GM23338 (cell line): ENCODE measurements at regions not wholly inside any gene's neighbourhood (a gene's known extent, or its start where the extent isn't known, plus 50 kb on each side); places are given as distances from the start of the nearest gene placed in this dataset.

Source experiments
- ATAC-seq: fragments of 200-7000 bp; cut with Tn5 transposase; 3 replicates; pipeline ENCODE4 v1.9.1; 2020
- DNase-seq: peaks from one replicate; pipeline ENCODE4 v3.0.0-alpha.2; 2015; ENCODE audit warnings: low spot score
- H2AFZ ChIP-seq: fragments of 200-600 bp; sonication (generic); 2 replicates; pipeline ENCODE4 v1.8.0; 2016; ENCODE audit warnings: antibody characterized with exemption, mild to moderate bottlenecking, moderate library complexity
- H3F3A ChIP-seq: fragments of 200-600 bp; sonication (generic); replicated peaks from 2 replicates; pipeline ENCODE4 v1.8.0; 2017; ENCODE audit warnings: antibody characterized with exemption, mixed run types, low read depth
- H3K27ac ChIP-seq: fragments of 200-600 bp; sonication (generic); 2 replicates; pipeline ENCODE4 v1.6.1; 2016; ENCODE audit warnings: low read depth
- H3K27me3 ChIP-seq: fragments of 200-600 bp; sonication (generic); 2 replicates; pipeline ENCODE4 v1.8.0; 2016; ENCODE audit warnings: mild to moderate bottlenecking, mixed run types, moderate library complexity; ENCODE audit not compliant: insufficient read depth
- H3K36me3 ChIP-seq: fragments of 200-600 bp; sonication (generic); 2 replicates; pipeline ENCODE4 v1.8.0; 2016; ENCODE audit warnings: mild to moderate bottlenecking; ENCODE audit not compliant: insufficient read depth
- H3K4me1 ChIP-seq: fragments of 200-600 bp; sonication (generic); 2 replicates; pipeline ENCODE4 v1.8.0; 2016; ENCODE audit warnings: mild to moderate bottlenecking, moderate library complexity; ENCODE audit not compliant: insufficient read depth
- H3K4me2 ChIP-seq: fragments of 200-600 bp; sonication (generic); 2 replicates; pipeline ENCODE4 v1.7.1; 2017; ENCODE audit warnings: mixed run types
- H3K4me3 ChIP-seq: fragments of 200-600 bp; sonication (generic); 2 replicates; pipeline ENCODE4 v1.6.1; 2016; ENCODE audit warnings: mixed run types
- H3K79me2 ChIP-seq: fragments of 200-600 bp; sonication (generic); replicated peaks from 2 replicates; pipeline ENCODE4 v1.8.0; 2017; ENCODE audit warnings: mild to moderate bottlenecking; ENCODE audit not compliant: insufficient read depth
- H3K9me2 ChIP-seq: fragments of 200-600 bp; sonication (generic); 2 replicates; pipeline ENCODE4 v1.8.0; 2017; ENCODE audit not compliant: insufficient read depth
- H4K20me1 ChIP-seq: fragments of 200-600 bp; sonication (generic); replicated peaks from 2 replicates; pipeline ENCODE4 v1.8.0; 2017; ENCODE audit warnings: mild to moderate bottlenecking; ENCODE audit not compliant: insufficient read depth
- H3K27ac Mint-ChIP-seq: 2 replicates; pipeline ENCODE4 v1.8.0; 2020; ENCODE audit warnings: inconsistent platforms, mild to moderate bottlenecking, moderate library complexity, mixed read lengths
- H3K27me3 Mint-ChIP-seq: 3 replicates; pipeline ENCODE4 v1.8.0; 2022; ENCODE audit warnings: low read depth, mild to moderate bottlenecking, moderate library complexity, mixed read lengths, inconsistent platforms; ENCODE audit not compliant: insufficient read depth, poor library complexity
- H3K36me3 Mint-ChIP-seq: 3 replicates; pipeline ENCODE4 v1.8.0; 2021; ENCODE audit warnings: low read depth, mild to moderate bottlenecking, inconsistent platforms, moderate library complexity, mixed read lengths
- H3K4me1 Mint-ChIP-seq: 3 replicates; pipeline ENCODE4 v1.8.0; 2020; ENCODE audit warnings: mild to moderate bottlenecking, inconsistent platforms, mixed read lengths
- H3K4me3 Mint-ChIP-seq: 3 replicates; pipeline ENCODE4 v1.8.0; 2021; ENCODE audit warnings: moderate library complexity, mild to moderate bottlenecking, inconsistent platforms, mixed read lengths
- H3K9me3 Mint-ChIP-seq: 3 replicates; pipeline ENCODE4 v1.8.0; 2020; ENCODE audit warnings: moderate library complexity, mild to moderate bottlenecking, inconsistent platforms, mixed read lengths
- CREB1 ChIP-seq: fragments of 250-450 bp; sonication (Bioruptor Pico); IDR thresholded peaks from 2 replicates; pipeline ENCODE4 v1.5.0; 2020; ENCODE audit warnings: low read depth, mild to moderate bottlenecking, moderate library complexity
- EZH2phosphoT487 ChIP-seq: fragments of 200-600 bp; sonication (generic); IDR thresholded peaks from one replicate; pipeline ENCODE4 v1.8.1; 2018; ENCODE audit warnings: antibody characterized with exemption; ENCODE audit not compliant: unreplicated experiment
- JUNB ChIP-seq: IDR thresholded peaks from one replicate; pipeline ENCODE4 v1.6.1; 2016; ENCODE audit warnings: antibody characterized with exemption; ENCODE audit not compliant: unreplicated experiment
- NANOG ChIP-seq: IDR thresholded peaks from 2 replicates; pipeline ENCODE4 v1.6.1; 2016; ENCODE audit warnings: antibody characterized with exemption, borderline replicate concordance
- POLR2AphosphoS5 ChIP-seq: IDR thresholded peaks from 2 replicates; pipeline ENCODE4 v1.6.1; 2016; ENCODE audit warnings: antibody characterized with exemption, low read depth
- STAT1 ChIP-seq: IDR thresholded peaks from one replicate; pipeline ENCODE4 v1.6.1; 2016; ENCODE audit warnings: antibody characterized with exemption; ENCODE audit not compliant: unreplicated experiment
- ZNF114 ChIP-seq: fragments of 250-450 bp; sonication (Bioruptor Pico); IDR thresholded peaks from 2 replicates; pipeline ENCODE4 v1.5.0; 2020; ENCODE audit warnings: mild to moderate bottlenecking, moderate library complexity
- TF ChIP-seq, protein P1 (sequence below): IDR thresholded peaks from 2 replicates; pipeline ENCODE4 v1.6.1; 2016; ENCODE audit warnings: antibody characterized with exemption
- TF ChIP-seq, protein P2 (sequence below): IDR thresholded peaks from one replicate; pipeline ENCODE4 v1.6.1; 2018; ENCODE audit warnings: antibody characterized with exemption; ENCODE audit not compliant: unreplicated experiment
- TF ChIP-seq, protein P3 (sequence below), 2 experiments: fragments of 200-600 bp in 1 of 2; sonication (generic) in 1 of 2; conservative IDR thresholded peaks; 2 replicates each; pipeline versions ENCODE4 v1.5.1 to v1.6.1; 2016 to 2017; ENCODE audit warnings: antibody characterized with exemption in 2 of 2, low read depth in 2 of 2, mild to moderate bottlenecking in 2 of 2, moderate library complexity in 1 of 2

DNA sequence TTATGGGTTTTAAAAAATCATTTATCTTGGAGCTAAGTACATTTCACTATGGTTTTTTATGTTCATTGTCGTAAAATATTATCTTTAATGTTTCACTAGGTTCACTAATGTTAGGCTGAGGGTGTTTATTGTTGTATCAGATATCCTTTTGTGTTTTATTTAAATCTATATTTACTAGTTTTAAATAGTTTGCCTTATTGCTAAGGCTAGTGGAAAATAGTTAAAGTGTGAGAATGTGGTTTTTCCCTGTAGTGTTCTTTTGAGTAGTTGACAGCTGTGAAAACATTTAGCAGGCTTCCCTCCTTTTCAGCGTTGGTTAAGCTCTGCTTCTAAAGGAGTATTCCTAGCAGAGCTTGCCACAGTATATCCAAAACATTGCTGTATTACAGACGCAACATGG lies 139.0 kb downstream of the TM9SF2 start (continued):
- TF ChIP-seq, protein P1, sequence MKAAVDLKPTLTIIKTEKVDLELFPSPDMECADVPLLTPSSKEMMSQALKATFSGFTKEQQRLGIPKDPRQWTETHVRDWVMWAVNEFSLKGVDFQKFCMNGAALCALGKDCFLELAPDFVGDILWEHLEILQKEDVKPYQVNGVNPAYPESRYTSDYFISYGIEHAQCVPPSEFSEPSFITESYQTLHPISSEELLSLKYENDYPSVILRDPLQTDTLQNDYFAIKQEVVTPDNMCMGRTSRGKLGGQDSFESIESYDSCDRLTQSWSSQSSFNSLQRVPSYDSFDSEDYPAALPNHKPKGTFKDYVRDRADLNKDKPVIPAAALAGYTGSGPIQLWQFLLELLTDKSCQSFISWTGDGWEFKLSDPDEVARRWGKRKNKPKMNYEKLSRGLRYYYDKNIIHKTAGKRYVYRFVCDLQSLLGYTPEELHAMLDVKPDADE: no peak
- no peak for TF ChIP-seq ZNF114 (CRISPR knock-in tag)
- TF ChIP-seq NANOG: no peak
- TF ChIP-seq, protein P2, sequence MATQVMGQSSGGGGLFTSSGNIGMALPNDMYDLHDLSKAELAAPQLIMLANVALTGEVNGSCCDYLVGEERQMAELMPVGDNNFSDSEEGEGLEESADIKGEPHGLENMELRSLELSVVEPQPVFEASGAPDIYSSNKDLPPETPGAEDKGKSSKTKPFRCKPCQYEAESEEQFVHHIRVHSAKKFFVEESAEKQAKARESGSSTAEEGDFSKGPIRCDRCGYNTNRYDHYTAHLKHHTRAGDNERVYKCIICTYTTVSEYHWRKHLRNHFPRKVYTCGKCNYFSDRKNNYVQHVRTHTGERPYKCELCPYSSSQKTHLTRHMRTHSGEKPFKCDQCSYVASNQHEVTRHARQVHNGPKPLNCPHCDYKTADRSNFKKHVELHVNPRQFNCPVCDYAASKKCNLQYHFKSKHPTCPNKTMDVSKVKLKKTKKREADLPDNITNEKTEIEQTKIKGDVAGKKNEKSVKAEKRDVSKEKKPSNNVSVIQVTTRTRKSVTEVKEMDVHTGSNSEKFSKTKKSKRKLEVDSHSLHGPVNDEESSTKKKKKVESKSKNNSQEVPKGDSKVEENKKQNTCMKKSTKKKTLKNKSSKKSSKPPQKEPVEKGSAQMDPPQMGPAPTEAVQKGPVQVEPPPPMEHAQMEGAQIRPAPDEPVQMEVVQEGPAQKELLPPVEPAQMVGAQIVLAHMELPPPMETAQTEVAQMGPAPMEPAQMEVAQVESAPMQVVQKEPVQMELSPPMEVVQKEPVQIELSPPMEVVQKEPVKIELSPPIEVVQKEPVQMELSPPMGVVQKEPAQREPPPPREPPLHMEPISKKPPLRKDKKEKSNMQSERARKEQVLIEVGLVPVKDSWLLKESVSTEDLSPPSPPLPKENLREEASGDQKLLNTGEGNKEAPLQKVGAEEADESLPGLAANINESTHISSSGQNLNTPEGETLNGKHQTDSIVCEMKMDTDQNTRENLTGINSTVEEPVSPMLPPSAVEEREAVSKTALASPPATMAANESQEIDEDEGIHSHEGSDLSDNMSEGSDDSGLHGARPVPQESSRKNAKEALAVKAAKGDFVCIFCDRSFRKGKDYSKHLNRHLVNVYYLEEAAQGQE: no peak
- TF ChIP-seq STAT1: no peak
- TF ChIP-seq, protein P3, sequence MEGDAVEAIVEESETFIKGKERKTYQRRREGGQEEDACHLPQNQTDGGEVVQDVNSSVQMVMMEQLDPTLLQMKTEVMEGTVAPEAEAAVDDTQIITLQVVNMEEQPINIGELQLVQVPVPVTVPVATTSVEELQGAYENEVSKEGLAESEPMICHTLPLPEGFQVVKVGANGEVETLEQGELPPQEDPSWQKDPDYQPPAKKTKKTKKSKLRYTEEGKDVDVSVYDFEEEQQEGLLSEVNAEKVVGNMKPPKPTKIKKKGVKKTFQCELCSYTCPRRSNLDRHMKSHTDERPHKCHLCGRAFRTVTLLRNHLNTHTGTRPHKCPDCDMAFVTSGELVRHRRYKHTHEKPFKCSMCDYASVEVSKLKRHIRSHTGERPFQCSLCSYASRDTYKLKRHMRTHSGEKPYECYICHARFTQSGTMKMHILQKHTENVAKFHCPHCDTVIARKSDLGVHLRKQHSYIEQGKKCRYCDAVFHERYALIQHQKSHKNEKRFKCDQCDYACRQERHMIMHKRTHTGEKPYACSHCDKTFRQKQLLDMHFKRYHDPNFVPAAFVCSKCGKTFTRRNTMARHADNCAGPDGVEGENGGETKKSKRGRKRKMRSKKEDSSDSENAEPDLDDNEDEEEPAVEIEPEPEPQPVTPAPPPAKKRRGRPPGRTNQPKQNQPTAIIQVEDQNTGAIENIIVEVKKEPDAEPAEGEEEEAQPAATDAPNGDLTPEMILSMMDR (conservative IDR thresholded peaks at IDR 0.05; ENCODE audit: low read depth in 2 of 2): no peak
- no peak for TF ChIP-seq POLR2AphosphoS5
- TF ChIP-seq CREB1 (CRISPR knock-in tag): no peak

DNA sequence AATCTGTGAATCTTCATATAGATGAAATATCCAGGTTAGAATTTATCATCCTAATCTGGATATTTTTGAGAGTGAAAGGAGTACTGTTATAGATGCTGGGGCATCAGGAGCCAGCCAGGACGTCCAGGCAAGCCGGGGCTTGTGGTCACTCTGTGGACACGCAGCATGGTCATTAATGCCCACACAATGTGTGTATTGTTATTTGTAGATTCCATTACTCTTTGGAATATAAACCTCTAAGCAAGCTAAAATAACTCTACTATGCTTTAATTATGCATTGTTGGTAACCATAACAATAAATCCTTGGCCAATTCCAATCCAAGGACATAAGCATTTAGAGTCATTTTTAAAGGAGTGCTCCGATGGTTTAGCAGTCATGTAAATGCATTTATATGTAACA lies 137.9 kb downstream of the TM9SF2 start:
- no peak overlapping the region for H3K4me2 ChIP-seq
- no peak overlapping the region for H3K4me3 ChIP-seq
- 0 out of 2 replicates have a peak, but pooled peaks cover 4% of the 10 kb centered on the region for H3F3A ChIP-seq
- no peak overlapping the region for H3K27ac ChIP-seq
- no peaks in the 10 kb centered on the region for H3K27me3 ChIP-seq
- Mint-ChIP-seq H3K27me3 (peaks cover 7% of the 10 kb centered on the region), H3K36me3 (no peaks in the 10 kb centered on the region), H3K27ac (no peak overlapping the region), H3K4me1 (peaks cover 6% of the 10 kb centered on the region), H3K9me3 (no peaks in the 10 kb centered on the region), H3K4me3 (no peak overlapping the region)
- no peaks in the 10 kb centered on the region for H3K9me2 ChIP-seq
- H3K79me2 ChIP-seq: no peaks in the 10 kb centered on the region
- no peaks in the 10 kb centered on the region for H3K36me3 ChIP-seq
- ATAC-seq (no peak), DNase-seq (no peak)
- H2AFZ ChIP-seq: no peak overlapping the region
- no peaks in the 10 kb centered on the region for H4K20me1 ChIP-seq
- H3K4me1 ChIP-seq: no peaks in the 10 kb centered on the region
- TF ChIP-seq EZH2phosphoT487 (no peak), POLR2AphosphoS5 (no peak), STAT1 (no peak), ZNF114 (CRISPR knock-in tag) (no peak), JUNB (no peak), CREB1 (CRISPR knock-in tag) (no peak)
- TF ChIP-seq, protein P3 (conservative IDR thresholded peaks at IDR 0.05; ENCODE audit: low read depth in 2 of 2): no peak
- TF ChIP-seq, protein P1: no peak
